T-helper 2 cell treated with Interferon-gamma antibody and Interleukin-4, amounts not matched to agents 5 μg/mL and 100 μg/mL, for 36 hours (primary cell): ENCODE measurements at regions not wholly inside any gene's neighbourhood (a gene's known extent, or its start where the extent isn't known, plus 50 kb on each side); places are given as distances from the start of the nearest gene placed in this dataset.

Experiments used
- DNase-seq: peaks from one replicate; pipeline ENCODE4 v3.0.0; 2021; ENCODE audit warnings: low spot score
- H3K27ac Mint-ChIP-seq: one replicate; pipeline ENCODE4 v1.8.0; 2021; ENCODE audit warnings: mild to moderate bottlenecking, mixed read lengths
- H3K27me3 Mint-ChIP-seq: one replicate; pipeline ENCODE4 v1.8.0; 2021; ENCODE audit warnings: low read depth, mixed read lengths
- H3K36me3 Mint-ChIP-seq: one replicate; pipeline ENCODE4 v1.8.0; 2021; ENCODE audit warnings: low read depth, mixed read lengths
- H3K4me1 Mint-ChIP-seq: one replicate; pipeline ENCODE4 v1.8.0; 2021; ENCODE audit warnings: low read depth, mixed read lengths
- H3K4me3 Mint-ChIP-seq: one replicate; pipeline ENCODE4 v1.8.0; 2022; ENCODE audit warnings: mild to moderate bottlenecking, moderate library complexity, mixed read lengths
- H3K9me3 Mint-ChIP-seq: one replicate; pipeline ENCODE4 v1.8.0; 2021; ENCODE audit warnings: mixed read lengths

DNA sequence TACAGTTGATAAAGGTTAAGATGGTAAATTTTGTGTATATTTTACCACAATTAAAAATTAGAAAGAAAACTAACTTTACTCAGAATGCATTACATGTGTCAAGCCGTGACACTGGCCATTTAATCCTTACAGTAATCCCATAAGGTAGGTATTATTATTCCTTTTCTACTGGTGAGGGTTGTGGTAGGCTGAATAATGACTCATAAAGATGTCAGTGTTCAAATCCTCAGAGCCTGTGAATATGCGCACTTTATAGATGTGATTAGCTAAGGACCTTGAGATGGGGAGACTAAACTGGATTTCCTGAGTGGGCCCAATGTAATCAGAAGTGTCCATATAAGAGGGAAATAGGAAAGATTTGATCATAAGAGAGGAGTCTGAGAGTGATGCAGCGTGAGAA lies 288.1 kb downstream of the TMEM167A start:
- Mint-ChIP-seq H3K27me3 (no peaks in the 10 kb centered on the region), H3K36me3 (no peaks in the 10 kb centered on the region), H3K9me3 (peaks cover 5% of the 10 kb centered on the region), H3K4me3 (no peak overlapping the region), H3K4me1 (no peaks in the 10 kb centered on the region), H3K27ac (no peak overlapping the region)
- DNase-seq = no peak

DNA sequence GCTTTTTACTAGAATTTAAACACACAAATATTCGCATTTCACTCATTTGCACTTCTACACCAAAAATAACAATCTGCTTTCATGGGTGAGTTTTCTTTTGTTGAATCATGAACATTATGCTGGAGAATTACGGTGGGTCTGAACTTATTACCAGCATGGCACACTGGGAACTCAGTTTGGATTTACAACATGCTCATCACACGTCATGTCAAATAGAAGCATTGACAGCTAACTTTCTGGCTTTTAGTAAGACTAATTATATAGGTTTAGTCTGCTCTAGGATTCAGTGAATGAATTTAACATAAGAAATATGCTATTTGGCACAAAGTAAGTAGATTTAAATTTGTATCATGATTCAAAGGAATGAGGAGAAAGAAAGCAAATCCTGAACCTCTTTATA lies 290.4 kb downstream of the TMEM167A start:
- Mint-ChIP-seq H3K4me1 (no peaks in the 10 kb centered on the region), H3K36me3 (no peaks in the 10 kb centered on the region), H3K27ac (no peak overlapping the region), H3K27me3 (peaks cover 4% of the 10 kb centered on the region), H3K9me3 (peaks cover 5% of the 10 kb centered on the region), H3K4me3 (no peak overlapping the region)
- no peak for DNase-seq

DNA sequence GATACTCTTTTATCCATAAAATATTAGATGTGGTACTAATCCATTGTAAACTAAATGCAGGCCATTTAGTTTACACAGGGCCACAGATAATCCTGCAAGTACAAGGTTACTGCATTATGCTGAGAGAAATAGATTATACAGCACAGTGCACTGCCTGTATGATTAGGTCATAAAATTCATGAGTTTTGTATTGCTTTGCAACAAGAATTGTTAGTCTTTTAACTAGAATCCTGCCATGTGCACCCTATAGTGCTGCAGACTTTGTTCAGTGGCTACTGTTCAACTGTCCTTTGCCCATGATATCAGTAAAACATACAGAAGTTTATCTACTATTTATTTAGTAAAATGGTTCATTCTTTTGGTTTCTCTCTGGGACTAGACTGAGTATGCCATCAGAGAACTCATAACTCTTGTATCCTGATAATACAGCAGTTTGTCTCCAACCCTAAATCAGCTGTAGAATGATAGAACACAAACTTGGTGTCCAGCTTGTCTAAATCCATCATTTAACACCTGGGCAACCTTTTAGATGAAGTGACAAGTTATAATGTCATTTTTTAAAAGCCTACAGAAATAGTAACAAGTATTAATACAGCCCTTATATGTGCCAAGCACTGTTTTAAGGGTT lies 291.2 kb downstream of the TMEM167A start:
- no peaks in the 10 kb centered on the region for H3K4me1 Mint-ChIP-seq
- H3K4me3 Mint-ChIP-seq = no peak overlapping the region
- no peak overlapping the region for H3K27ac Mint-ChIP-seq
- no peaks in the 10 kb centered on the region for H3K36me3 Mint-ChIP-seq
- H3K27me3 Mint-ChIP-seq = peaks cover 4% of the 10 kb centered on the region
- H3K9me3 Mint-ChIP-seq = no peaks in the 10 kb centered on the region
- DNase-seq = no peak

DNA sequence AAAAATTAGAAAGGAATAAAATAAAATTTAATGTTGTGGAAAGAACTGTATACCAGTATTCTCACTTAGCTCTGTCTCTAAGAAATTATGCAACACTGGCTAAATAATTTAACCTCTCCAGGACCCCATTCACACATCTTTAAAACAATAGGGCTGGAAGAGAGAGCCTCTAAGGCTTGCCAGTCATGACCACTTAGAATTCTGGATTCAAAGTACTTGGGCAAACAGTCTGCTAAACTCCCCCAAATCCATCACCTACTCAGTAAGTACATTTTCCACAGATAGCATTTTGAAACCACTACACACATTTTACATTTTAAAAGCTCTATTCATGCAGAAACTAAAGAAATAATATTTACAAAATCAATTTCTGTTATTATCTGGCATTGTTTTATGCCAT lies 291.7 kb downstream of the TMEM167A start:
- Mint-ChIP-seq H3K4me1 (peaks cover 1% of the 10 kb centered on the region), H3K9me3 (no peaks in the 10 kb centered on the region), H3K27me3 (peaks cover 4% of the 10 kb centered on the region), H3K36me3 (no peaks in the 10 kb centered on the region), H3K4me3 (no peak overlapping the region), H3K27ac (no peak overlapping the region)
- no peak for DNase-seq

DNA sequence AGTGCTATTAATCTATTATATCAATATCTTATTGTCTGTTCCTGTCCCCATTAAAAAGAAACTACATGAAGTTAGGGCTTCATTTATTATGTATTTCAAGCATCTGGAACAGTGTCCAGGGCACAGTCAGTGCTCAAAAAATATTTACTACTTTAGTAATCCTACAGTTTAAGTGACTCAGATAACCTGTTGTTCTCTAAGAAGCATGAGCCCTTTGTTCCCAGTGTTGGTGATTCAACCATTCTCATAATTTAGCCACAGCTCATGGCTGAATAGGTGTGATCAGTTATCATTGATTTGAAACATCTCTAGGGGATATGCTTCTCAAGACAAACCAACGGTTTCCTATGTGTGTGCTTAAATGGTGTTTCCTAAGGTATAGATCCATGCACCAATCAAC lies 292.7 kb downstream of the TMEM167A start:
- peaks cover 4% of the 10 kb centered on the region for H3K27me3 Mint-ChIP-seq
- no peak overlapping the region for H3K4me3 Mint-ChIP-seq
- no peak overlapping the region for H3K27ac Mint-ChIP-seq
- H3K4me1 Mint-ChIP-seq = peaks cover 3% of the 10 kb centered on the region
- H3K36me3 Mint-ChIP-seq = no peaks in the 10 kb centered on the region
- no peaks in the 10 kb centered on the region for H3K9me3 Mint-ChIP-seq
- DNase-seq = no peak

DNA sequence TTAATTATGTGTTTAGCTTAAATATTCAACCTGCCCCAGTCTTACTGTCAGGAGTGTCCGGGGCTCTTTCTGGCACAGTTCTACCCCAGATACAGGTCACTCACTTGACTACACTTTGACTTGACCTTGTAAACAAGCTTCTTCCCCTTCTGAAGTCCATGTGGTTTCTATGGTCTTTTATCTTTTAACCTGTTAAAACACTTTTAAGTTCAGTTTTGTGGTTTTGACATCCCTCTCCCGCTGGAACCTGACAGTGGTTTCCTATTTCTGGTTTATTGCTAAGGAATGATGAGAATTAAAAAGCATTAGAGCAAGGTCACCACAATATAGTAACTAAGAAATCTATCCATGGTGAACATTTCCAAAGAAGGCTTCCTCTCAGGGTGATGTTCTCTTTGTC lies 300.1 kb downstream of the TMEM167A start:
- no peak overlapping the region for H3K27ac Mint-ChIP-seq
- no peaks in the 10 kb centered on the region for H3K36me3 Mint-ChIP-seq
- no peak for DNase-seq
- H3K27me3 Mint-ChIP-seq = peaks cover 1% of the 10 kb centered on the region
- H3K9me3 Mint-ChIP-seq = no peaks in the 10 kb centered on the region
- H3K4me3 Mint-ChIP-seq = no peak overlapping the region
- H3K4me1 Mint-ChIP-seq = peaks cover 8% of the 10 kb centered on the region

DNA sequence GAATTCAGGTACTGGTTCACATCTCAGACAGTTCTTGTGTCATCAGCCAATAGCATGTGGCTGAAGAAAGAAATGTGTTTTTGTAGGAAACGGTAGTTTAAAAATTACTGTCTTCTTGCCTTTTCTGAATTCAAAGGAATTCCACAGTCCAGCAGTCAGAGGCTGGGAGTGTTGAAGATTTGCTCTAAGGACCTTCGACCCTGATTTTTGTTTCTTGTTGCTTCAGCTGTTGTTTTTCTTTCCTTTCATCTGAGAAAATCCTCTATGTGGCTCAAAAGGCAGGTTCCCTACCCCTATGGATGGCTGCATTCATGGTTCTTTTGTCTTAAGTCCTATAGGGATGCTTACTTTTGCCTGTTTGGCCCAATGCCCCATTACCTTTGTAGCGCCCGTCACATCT lies 304.9 kb downstream of the TMEM167A start:
- Mint-ChIP-seq H3K9me3 (no peaks in the 10 kb centered on the region), H3K27me3 (no peaks in the 10 kb centered on the region), H3K4me1 (peaks cover 5% of the 10 kb centered on the region), H3K36me3 (no peaks in the 10 kb centered on the region), H3K4me3 (no peak overlapping the region), H3K27ac (no peak overlapping the region)
- DNase-seq = no peak

DNA sequence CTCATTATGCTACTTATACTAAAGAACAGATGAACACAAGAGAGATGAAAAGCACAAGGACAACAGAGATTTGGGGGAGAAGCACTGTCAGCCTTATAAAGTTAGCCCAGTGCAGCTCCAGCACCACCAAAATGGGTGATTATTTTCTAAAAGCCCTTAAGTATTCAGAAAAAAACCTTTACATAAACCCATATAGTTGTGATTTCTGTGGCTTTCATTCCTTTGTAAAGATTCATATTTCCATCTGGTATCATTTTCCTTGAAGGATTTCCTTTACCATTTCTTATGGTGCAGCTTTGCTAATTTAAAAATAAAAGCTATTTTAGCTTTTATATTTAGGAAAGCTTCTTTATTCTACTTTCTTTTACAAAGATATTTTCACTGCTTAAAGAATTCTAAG lies 311.0 kb downstream of the TMEM167A start:
- Mint-ChIP-seq H3K4me1 (no peaks in the 10 kb centered on the region), H3K27me3 (peaks cover 12% of the 10 kb centered on the region), H3K27ac (no peak overlapping the region), H3K9me3 (no peaks in the 10 kb centered on the region), H3K36me3 (no peaks in the 10 kb centered on the region), H3K4me3 (no peak overlapping the region)
- no peak for DNase-seq

DNA sequence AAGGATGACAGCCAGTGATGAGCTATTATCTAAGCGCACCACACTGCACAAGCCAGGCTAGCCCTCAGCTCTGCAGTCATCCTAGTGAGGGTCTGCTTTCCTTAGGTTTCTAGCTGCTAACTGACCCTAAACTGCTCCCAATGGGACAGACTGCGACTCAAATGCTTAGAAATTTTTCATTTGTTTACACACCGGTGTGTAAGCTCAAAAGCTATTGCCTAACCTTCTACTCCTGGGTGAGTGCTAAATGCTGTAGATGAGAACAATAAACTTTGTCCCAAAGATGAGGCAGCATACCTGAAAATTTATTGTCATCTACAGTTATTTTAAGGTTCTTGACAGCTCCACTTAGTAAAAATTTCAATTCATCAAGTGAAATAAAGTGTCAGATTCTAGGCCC lies 311.4 kb downstream of the TMEM167A start:
- DNase-seq = no peak
- no peaks in the 10 kb centered on the region for H3K9me3 Mint-ChIP-seq

DNA sequence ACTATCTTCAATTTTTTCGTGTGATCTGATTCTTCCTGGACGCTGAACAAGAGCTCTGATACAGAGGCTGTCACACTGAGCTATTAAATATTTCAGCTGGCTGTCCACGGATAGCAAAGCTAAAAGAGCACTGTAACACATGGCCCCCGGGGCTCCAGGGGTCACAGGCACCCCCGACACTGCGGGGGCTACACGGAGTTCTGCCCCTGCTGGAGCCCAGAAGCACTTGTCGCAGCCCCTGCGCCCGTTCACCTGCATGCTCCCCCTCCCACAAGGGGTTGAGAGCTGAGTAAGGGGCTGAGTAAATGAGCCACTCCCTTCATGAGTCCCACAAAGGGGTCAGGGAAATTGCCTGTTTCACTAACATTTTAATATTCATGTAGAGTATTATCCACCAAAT lies 316.3 kb downstream of the TMEM167A start:
- Mint-ChIP-seq H3K9me3 (no peaks in the 10 kb centered on the region), H3K36me3 (no peaks in the 10 kb centered on the region), H3K4me1 (no peaks in the 10 kb centered on the region), H3K4me3 (no peak overlapping the region), H3K27ac (no peak overlapping the region), H3K27me3 (peaks cover 11% of the 10 kb centered on the region)
- no peak for DNase-seq

More for the DNA sequence above, 311.4 kb downstream of the TMEM167A start:
- no peaks in the 10 kb centered on the region for H3K36me3 Mint-ChIP-seq
- H3K4me1 Mint-ChIP-seq = no peaks in the 10 kb centered on the region
- no peak overlapping the region for H3K4me3 Mint-ChIP-seq
- no peak overlapping the region for H3K27ac Mint-ChIP-seq
- peaks cover 12% of the 10 kb centered on the region for H3K27me3 Mint-ChIP-seq

DNA sequence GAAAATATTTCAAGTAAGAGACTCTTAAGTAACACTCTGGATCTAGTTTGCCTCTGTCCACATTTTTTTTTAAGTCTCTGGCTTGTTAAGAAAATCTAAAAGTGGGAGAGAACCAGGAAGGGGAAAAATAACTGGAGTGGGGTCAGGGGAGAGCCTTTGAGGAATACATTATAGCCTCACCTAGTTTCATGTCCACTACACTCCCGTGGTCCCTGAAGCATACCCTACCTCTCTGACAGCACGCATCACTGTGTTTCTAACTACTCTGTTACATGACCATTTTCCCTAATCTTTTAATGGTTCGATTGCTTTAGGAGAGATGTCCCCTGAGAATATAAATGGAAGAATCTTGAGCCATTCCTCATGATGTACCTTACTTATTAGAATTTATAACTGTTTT lies 318.3 kb downstream of the TMEM167A start:
- H3K36me3 Mint-ChIP-seq = no peaks in the 10 kb centered on the region
- no peaks in the 10 kb centered on the region for H3K9me3 Mint-ChIP-seq
- H3K27ac Mint-ChIP-seq = no peak overlapping the region
- DNase-seq = no peak
- peaks cover 7% of the 10 kb centered on the region for H3K27me3 Mint-ChIP-seq
- H3K4me1 Mint-ChIP-seq = no peaks in the 10 kb centered on the region
- no peak overlapping the region for H3K4me3 Mint-ChIP-seq

DNA sequence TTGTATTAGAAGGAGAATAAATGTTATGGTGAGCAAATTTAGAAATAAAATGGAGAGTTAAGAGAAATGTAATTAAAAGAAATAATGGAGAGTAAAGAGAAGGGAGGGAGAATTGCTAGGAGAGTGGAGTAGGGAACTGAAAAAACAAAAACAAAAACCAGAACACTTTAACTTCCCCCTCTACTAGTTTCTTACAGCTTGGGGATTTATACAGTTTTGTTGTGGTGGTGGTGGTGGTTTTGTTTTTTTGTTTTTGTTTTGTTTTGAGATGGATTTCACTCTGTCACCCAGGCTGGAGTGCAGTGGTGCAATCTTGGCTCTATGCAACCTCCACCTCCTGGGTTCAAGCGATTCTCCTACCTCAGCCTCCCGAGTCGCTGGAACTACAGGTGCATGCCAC lies 322.4 kb downstream of the TMEM167A start:
- H3K4me1 Mint-ChIP-seq = no peaks in the 10 kb centered on the region
- H3K27ac Mint-ChIP-seq = no peak overlapping the region
- DNase-seq = no peak
- no peak overlapping the region for H3K4me3 Mint-ChIP-seq
- peaks cover 3% of the 10 kb centered on the region for H3K27me3 Mint-ChIP-seq
- no peaks in the 10 kb centered on the region for H3K36me3 Mint-ChIP-seq
- peaks cover 10% of the 10 kb centered on the region for H3K9me3 Mint-ChIP-seq

DNA sequence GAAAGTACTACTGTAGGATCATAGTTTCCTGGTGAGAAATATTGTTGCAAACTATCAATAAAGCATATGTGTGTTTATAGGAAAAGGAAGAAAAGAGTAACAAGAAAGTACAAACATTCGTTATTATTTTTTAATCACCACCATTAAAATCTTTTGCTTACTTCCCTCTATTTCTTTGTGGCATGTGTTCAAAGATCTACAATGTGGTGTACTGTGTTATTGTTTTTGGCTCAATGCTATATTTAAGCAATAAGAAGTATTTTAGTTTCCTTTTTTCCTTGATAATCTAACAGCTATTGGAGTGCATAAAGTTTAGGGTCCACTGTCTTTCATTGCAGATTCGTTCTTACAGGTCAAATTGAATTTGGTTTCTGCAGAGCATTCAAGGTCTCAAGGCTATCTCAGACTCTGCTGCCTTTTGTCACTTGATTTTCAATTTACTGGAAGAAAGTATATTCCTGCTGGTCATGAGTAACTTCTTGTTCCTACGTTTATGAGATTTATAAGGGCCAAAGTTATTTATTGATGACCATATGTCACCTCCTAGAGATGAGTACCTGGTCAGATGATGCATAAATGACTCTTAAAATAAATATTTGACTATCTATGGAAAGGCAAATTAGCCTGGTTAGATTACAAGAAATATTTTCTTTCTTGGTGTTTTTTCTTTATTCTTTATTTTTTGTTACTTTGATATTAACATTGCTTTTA lies 323.0 kb downstream of the TMEM167A start:
- Mint-ChIP-seq H3K4me3 (no peak overlapping the region), H3K27me3 (peaks cover 3% of the 10 kb centered on the region), H3K4me1 (no peaks in the 10 kb centered on the region), H3K27ac (no peak overlapping the region), H3K36me3 (no peaks in the 10 kb centered on the region), H3K9me3 (peaks cover 10% of the 10 kb centered on the region)
- no peak for DNase-seq

DNA sequence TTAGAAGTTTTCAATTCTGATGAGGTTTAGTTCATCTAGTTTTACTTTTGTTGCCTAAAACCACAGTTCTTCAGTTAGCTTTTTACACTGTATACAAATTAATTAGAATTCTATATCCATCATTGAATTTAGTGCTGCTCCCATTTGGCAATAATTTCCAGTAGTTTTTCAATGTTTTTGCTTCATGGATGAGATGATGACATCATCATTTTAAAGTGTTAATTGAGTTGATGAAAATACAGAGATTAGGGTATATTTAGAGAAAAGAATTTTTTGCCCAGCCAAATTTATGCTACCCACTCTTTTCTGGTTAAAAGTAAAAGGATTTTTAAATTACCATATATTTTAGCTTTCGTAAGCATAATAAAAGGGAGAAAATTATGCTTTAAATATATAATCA lies 323.8 kb downstream of the TMEM167A start:
- Mint-ChIP-seq H3K27me3 (peaks cover 3% of the 10 kb centered on the region), H3K4me3 (no peak overlapping the region), H3K36me3 (no peaks in the 10 kb centered on the region), H3K4me1 (peaks cover 5% of the 10 kb centered on the region), H3K27ac (no peak overlapping the region), H3K9me3 (peaks cover 10% of the 10 kb centered on the region)
- no peak for DNase-seq

DNA sequence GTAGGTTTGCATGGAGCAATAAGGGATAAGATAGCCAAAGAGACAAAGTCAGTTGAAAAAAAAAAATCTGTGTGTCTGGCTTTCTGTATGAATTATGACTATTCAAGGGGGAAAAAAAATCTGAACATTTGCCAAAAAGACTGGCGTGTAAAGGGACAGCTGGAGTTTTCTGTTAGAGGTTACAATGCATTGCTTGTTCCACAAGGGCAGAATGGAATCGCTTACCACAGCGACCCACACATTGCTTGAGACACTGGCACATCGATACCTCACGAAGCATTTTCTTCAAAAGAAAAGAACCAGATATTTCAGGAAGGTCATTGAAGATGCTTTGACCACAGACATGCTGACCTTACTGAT lies 327.8 kb downstream of the TMEM167A start:
- no peaks in the 10 kb centered on the region for H3K36me3 Mint-ChIP-seq
- H3K27me3 Mint-ChIP-seq = no peaks in the 10 kb centered on the region
- peaks cover 10% of the 10 kb centered on the region for H3K9me3 Mint-ChIP-seq
- H3K27ac Mint-ChIP-seq = no peak overlapping the region
- no peak overlapping the region for H3K4me3 Mint-ChIP-seq
- peaks cover 12% of the 10 kb centered on the region for H3K4me1 Mint-ChIP-seq
- no peak for DNase-seq
